Omental fat pad (tissue), 3 donors: ENCODE measurements at regions not wholly inside any gene's neighbourhood (a gene's known extent, or its start where the extent isn't known, plus 50 kb on each side); places are given as distances from the start of the nearest gene placed in this dataset.

Experiments used
- ATAC-seq: fragments of 150-250 bp; one replicate; pipeline ENCODE4 v1.9.1; 2016; ENCODE audit warnings: mild to moderate bottlenecking, moderate library complexity; ENCODE audit not compliant: low FRiP score
- DNase-seq: peaks from one replicate; pipeline ENCODE4 v3.0.0-alpha.2; 2019; ENCODE audit warnings: low spot score
- CTCF ChIP-seq, 3 donors: fragments of 450-650 bp; IDR thresholded peaks; one replicate each; pipeline ENCODE4 v1.5.1; 2016 to 2017; ENCODE audit warnings: antibody characterized with exemption in 3 of 3, mild to moderate bottlenecking in 3 of 3, moderate library complexity in 2 of 3

DNA sequence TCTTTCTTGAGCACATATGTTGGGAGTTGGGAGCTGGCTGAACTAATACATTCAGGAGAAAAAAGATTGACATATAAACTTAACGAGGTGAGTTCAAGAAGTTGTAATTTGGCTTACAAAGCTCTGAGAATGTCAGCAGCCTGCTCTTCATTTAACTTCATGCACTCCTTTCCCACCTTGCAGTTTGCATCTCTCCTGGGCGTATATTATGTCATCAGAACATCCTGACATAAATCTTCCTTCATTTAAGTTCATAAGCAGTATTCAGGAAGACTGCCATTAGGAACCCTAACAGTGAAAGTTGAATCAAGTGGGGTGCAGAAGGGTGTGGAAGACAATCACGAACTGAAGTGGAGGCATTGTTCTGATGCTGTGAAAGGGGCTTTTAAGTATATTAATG, 288.1 kb downstream of the ARPP21 start:
- TF ChIP-seq CTCF (IDR thresholded peaks at IDR 0.05), result no peak
- no peak for DNase-seq
- ATAC-seq, result no peak

DNA sequence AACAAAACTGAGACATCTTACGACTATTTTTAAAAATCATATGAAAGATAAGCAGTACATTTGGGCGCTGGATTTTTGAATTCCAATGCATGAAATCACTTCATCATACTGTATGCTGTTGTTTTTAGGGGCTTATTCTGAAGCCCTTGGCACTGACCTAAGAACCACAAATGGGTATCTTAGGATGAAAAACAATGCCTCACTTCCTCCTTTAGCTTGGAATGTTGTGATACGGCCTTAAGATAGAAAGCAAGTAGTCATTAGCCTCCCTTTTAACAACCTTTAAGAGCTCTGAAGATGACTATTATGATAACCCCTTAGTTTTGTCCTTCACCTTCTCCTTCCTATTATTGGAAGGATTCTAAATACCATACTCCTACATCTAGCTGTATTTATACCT, 289.8 kb downstream of the ARPP21 start:
- no peak for DNase-seq
- ATAC-seq, result no peak
- no peak for TF ChIP-seq CTCF (IDR thresholded peaks at IDR 0.05)

DNA sequence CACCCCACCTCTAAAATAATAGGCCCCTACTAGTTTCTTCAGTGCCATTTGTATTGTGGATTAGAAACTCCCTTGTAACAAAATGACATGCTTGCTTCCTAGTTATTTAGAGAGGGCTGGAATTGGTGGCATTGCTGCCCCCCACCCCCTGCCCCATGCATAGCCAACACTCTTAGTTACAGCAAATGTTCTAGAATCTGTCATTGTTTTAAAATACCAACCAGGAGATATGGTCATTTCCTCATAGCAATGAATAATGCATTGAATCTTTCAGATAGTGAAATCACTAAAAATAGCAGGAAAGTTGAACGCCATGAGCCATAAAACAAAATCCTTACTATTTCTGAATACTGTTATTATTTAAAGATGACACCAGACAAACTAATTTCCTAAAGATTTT, 292.5 kb downstream of the ARPP21 start:
- DNase-seq (no peak), ATAC-seq (no peak)
- TF ChIP-seq CTCF (IDR thresholded peaks at IDR 0.05), result no peak

- ATAC-seq (no peak), DNase-seq (no peak)
- TF ChIP-seq CTCF (IDR thresholded peaks at IDR 0.05), result no peak
Measured at GRCh38 chr3:35932995-35933394, 293.7 kb downstream of the ARPP21 start.

DNA sequence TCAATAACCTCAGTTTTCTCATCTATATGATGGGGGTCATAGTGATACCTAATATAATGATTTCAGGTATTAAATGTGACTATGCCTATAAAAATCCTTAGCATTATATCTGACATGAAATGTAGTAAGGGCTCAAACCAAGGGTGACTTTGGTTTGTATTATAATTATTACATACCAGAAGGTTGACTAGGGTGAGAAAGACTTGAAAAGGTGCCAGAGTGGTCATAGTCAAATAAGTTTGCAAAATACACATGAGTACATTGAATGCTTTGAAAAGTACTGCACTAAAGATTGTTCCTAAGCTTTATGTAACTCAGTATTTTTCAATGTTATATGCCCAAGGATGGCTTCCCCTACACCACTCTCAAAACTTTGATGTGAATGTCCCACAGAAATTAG, 297.2 kb downstream of the ARPP21 start:
- ATAC-seq (no peak), DNase-seq (no peak)
- no peak for TF ChIP-seq CTCF (IDR thresholded peaks at IDR 0.05)

GRCh38 chr3:35944926-35945710, 305.8 kb downstream of the ARPP21 start:
- no peak for ATAC-seq
- TF ChIP-seq CTCF (IDR thresholded peaks at IDR 0.05), result no peak

GRCh38 chr3:35946121-35946853, 307.0 kb downstream of the ARPP21 start:
- no peak for TF ChIP-seq CTCF (IDR thresholded peaks at IDR 0.05)
- ATAC-seq, result no peak

More at GRCh38 chr3:35944926-35945710, 305.8 kb downstream of the ARPP21 start:
- no peak for DNase-seq

More at GRCh38 chr3:35946121-35946853, 307.0 kb downstream of the ARPP21 start:
- DNase-seq, result no peak
